ENCODE measurements at regions not wholly inside any gene's neighbourhood (a gene's known extent, or its start where the extent isn't known, plus 50 kb on each side); places are given as distances from the start of the nearest gene placed in this dataset.

DNA sequence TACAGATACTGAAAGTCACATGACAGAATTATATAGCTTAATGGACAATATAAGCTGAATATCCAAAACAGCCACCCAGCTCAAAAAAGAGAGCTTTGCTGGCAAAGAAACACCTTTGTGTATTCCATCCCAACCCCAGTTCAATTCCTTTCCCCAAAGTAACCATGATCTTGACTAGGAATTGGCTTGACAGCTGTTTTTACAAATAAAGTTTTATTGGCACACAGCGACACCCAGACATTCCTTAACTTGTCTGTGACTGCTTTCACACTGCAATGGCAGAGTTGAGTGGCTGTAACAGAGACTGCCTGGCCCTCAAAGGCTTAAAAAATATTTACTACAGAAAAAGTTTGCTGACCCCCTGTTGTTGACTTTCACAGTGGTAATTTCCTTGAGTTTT lies 264.0 kb upstream of the TSHZ2 start:
- no peak for DNase-seq

DNA sequence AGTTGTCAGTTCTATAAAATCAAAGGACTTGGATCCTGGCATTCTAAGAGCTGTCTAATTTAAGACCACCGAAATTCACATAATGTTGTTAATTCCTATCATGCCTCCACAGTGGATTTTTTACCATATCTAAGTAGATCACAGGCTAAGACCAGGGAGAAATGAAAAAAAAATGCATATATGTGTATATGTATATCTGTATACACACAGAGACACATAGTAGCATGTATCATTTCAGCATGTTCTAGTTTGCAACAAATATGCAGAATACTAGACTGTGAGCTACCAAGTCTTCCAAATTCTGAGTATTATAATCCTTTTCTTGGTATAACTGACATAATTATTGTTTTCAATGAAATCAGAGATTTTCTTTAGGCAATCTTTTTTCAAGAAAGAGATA lies 267.6 kb upstream of the TSHZ2 start:
- no peak for DNase-seq

DNA sequence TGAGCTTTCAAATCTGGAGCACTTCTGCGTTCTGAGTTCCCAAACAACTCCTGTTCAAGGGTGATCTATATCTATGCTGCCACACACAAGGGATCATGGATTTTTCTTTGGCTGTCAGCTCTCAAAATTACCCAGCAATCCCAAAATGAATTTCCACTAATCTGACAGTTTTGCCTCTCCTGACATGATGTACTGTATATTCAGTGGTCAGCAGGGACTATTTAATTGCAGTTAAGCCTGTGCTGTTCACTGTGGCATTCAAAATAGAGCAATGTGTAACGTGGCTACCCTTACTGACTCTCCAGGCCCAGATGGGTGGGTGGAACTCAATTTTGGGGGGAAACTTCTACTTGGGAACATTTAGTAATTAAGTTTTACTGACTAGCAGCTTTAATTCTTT lies 283.8 kb upstream of the TSHZ2 start:
- DNase-seq, result peak; percentile 46

DNA sequence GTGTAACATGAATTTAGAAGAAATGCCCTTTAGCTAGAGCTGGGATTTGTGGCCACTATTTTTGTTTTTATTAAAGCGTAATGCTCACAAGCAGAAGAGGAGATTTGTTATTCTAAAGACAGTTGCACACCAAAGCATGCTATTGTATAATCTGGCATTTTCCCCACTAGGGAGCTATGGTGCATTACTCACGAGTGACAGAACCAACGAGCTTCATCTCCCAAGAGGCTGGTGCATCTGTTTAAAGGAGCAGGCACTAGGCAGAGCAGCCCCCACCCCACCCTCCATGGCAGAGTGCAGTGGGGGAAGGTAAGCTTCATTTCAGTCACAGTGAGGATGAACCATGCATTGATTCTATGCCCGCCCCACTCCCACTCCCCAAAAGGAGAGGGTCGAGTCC lies 287.3 kb upstream of the TSHZ2 start:
- DNase-seq, result no peak

DNA sequence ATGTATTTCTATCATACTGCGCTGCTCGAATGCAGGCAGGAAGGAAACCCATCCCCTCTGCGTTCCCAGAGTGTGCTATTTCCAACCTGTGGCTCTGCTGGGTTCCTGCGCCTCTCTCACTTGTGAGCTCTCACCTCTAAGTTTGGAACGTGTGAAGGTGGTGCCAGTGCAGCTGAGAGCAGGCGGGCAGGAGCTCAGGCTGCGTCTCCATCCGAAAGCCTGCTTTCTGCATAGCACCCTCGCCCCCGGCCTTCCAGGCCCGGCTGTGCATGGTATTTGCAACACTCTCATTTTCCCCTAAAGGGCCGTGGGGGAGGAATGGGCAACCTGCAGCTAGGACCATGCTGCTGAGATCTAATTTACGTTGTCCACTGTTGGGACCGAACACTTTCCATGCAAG lies 288.0 kb upstream of the TSHZ2 start:
- DNase-seq, result no peak

DNA sequence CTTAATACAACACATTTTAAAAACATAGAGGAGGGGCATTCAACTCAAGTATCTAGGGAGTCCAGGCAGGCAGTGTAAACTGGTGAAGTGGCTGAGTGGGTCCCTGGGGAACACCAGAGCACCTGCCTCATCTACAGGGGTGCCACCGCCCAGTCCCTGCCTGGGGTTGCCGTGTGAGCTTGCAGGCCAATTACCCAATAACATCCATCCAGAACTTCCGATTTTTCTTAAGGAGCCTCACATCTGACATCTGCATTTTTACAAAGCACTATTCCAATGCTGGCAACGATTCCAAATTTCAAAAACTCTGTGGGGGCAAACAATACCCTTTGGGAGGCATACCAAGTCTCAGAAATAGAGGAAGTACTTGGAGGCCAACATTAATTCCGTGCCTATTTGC lies 288.4 kb upstream of the TSHZ2 start:
- no peak for DNase-seq

DNA sequence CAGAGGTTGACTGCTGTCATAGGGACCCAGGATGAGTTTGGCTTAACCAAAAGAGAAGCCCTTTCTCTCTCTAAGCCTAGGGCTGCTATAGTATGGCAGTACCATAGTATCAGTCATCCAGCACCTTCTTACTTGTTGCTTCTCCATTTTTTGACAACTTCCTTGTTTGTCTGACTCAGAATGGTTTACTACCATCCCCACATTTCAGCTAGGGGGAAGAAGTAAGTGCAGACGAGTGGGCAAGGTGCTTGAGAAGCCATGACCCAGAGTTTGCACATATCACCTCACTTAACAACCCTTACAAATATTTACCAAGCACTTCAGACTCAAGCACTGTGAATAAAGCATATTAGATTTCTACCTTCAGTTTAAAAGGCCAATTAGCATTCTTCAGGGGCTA lies 289.9 kb upstream of the TSHZ2 start:
- no peak for DNase-seq

DNA sequence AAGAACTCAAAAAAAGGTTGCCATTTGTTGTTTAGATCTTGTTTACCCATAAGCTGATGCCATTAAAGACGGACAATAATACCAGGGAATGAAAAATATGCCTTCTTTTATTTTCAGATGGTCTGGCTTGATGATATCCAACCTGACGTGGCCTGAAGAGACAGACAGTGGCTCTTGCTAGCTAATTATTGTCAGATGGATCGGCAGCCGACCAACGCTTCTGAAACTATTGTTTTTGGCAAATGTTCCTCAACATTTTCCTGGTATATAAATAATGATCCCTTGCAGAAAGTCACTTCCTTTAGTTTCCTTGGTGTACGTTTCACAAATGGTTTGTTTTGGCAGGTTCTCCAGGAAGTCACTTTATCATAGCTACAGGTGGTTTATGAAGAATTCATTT lies 290.9 kb upstream of the TSHZ2 start:
- DNase-seq, result no peak

DNA sequence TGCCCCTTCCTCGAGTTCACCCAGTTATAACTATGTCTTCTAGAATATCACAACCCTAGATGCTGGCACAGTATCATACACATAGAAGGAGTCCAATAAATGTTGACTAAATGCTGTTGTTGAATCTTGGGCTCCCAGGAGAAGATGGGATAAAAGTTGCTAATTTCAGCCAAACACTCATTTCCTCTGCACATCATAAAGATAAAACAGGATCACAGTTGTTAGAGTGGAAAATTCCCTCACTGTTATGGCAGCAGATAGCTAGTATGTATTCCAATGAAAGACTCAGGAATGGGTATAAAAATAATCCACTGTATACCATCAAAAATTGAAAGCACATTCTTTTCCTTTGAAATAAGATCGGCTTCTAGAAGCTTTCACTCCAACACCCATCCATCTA lies 294.9 kb upstream of the TSHZ2 start:
- DNase-seq, result no peak

DNA sequence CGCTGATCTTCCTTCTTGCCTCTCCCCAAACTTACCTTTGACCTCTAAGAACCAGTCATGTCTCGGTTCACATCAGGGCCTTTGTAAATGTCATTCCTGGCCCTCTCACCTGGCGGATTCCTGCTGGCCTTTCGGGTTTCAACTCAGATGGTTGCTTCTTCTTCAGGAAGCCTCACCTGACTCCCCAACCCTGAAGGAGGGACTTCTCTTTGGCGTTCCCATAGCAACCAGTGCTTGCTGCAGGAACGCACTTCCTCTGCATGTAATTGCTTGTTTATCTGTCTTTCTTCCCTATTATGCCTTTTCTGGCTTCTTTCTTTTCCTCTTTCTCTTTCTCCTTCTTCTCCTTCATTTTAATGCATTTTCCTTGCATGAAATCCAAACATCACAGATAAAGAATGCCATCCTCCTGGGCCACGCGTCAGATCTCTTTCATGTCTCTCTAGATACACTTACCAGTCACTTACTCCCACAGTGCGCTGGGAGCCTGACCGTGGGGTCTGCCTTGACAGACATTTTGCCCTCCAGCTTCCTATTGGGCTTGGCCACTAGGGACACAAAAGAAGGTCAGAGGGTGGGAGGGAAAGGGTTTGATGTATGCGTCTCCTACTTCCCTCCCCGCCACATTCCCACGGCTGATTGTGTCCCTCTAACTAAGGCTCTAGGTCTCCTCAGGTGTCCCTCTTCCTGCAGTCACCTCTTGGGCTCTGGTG lies 295.7 kb upstream of the TSHZ2 start:
- DNase-seq, result no peak

DNA sequence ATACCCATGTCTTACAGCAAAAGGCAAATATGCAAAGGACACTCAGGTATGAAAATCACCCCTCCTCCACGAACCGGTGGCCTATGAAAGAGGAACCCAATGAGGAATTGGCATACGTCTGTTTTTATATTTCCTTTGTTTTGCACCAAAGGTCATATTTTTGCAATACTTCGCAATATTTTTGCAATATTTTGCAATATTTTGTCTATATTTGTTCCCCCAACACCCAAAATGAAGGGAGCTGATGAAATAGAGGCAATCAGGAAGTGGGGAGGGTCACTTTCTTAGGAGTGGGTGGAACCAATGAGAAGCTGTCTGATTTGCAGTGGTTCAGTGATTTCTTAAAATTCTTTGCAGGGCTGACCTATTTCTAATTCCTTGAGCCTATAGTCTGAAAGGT lies 296.8 kb upstream of the TSHZ2 start:
- no peak for DNase-seq

DNA sequence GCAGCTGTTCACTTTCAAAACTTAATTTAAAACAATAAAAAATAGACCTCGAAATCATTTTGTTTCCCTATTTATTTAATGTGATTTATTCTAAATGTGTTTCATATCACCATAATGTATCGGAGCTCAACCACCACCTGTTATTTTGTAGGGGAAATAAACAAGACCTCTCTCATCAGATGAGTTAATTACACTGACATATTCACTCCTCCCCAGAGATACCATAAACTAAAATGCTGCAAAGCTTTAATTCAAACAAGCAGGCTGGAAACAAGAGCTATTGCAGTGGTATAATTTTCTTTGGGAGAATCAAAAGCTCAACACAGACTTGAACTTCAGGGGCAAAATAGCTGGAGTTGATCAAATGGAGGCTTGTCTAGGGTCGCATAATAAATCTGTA lies 303.5 kb upstream of the TSHZ2 start:
- DNase-seq, result no peak

DNA sequence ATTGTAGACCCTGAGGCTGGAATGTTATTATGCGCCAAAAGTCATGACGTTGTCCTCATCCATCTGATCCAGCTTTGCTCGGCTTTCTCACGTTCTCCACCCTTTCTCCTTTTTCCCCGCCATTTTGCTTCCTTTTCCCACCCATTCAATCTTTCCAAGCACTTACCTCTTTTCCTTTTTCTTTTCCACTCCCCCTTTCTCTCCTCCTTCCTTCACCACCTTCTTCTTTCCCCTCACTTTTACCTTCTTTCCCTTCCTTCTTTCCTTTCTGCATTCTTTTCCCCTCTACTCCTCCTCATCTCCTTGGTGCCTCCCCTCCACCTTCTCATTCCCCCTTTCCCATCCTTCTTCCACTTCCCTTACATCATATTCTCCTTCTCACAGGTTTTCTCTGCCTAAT lies 304.8 kb upstream of the TSHZ2 start:
- no peak for DNase-seq

DNA sequence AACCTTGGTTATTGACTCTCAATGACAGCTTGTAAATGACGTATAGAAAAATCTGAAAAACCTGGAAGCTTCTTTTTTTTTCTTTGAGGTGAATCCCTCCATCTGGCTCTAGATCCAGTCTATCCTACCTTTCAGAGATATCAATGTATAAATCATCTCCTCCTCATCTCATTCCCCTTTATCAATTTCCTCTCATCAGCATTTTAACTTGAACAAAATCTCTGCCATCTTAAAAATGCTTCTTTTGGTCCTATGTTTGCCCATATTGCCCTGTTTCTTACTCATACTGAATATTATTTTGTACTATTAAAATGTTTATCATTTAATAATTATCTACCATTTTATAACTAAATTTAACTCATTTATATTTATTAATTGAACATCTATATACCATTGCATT lies 306.7 kb upstream of the TSHZ2 start:
- DNase-seq, result no peak

DNA sequence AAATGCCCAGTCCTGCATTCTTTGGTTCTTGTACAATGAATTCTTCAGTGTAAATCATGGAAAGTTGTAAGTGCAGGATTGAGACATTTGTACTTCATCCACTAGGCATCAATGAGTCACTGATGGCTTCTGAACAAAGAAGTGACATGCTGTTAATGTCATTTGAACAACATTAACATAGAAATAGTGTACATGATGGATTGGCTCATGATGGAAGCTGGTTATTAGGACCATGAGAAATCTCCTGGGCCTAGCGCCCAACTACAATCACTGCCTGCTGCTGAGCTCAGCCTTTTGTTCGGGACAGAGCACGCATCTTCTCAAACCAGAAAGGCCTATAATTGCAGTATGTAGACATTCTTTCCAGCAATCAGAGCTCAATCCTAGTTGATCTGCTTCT lies 316.8 kb upstream of the TSHZ2 start:
- DNase-seq, result no peak

DNA sequence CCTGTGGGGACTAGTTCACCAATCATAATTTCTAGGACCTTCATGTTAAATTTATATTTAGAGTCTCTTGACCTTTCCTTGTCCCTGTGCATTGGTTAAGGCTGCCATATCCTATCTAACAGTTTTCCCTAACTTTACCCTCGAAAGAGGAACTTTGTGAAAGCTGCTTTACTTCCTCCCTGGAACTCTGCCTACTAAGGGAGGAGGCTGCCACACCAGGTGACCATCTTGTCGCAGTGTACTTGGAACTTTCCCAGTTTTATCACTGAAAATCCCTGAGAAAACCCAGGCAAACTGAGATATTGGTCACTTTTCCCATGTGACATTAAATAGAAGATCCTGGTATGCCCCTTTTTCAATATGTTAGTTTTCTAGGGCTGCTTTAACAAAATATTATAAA lies 317.6 kb upstream of the TSHZ2 start:
- no peak for DNase-seq

DNA sequence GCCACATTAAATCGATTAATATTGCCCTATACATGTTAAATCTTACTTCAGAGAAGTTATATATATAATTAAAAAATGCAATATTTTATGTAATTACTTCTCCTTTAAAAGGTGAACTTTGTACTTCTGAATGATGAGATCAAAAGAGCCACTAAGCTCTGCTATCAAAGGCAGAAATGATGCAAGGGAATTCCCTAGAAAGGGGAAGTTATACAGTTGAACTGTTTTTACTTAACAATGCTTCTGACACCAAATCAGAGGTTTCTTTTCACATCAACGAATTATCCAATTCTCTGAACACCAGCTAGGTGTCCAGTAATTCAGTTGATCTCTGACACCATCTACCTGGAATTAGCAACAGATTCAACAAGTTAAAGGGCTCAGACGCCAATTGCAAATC lies 319.9 kb upstream of the TSHZ2 start:
- no peak for DNase-seq

DNA sequence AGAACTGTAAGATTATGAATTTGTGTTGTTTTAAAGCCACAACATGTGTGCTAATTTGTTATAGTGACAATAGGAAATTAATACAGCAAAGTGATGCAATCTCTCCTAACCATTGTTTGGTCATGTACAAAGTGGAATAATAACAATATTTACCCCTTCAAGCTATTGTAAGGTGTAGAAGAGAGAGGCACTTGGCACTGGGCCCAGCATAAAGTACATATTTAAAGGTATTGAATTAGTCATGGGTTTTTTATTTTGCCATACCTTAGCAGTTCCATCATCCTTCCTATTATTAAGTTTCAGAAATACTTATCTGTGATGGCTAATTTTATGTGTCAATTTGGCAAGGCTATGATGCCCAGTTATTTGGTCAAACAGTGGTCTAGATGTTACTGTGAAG lies 322.4 kb upstream of the TSHZ2 start:
- no peak for DNase-seq

DNA sequence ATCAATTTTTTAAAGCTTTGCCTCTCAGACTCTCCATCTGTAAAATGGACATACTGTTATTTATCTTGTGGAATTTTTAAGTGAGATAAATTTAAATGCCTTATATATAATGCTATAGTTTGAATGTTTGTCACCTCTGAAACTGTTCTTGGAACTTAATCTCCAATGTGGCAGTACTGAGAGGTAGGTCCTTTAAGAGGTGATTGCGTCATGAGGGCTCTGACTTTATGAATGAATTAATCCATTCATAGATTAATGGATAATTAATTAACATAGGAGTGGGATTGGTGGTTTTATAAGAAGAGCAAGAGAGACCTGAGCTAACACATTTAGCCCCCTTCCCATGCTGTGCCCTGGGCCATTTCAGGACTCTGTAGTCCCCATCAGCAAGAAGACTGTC lies 326.3 kb upstream of the TSHZ2 start:
- no peak for DNase-seq

DNA sequence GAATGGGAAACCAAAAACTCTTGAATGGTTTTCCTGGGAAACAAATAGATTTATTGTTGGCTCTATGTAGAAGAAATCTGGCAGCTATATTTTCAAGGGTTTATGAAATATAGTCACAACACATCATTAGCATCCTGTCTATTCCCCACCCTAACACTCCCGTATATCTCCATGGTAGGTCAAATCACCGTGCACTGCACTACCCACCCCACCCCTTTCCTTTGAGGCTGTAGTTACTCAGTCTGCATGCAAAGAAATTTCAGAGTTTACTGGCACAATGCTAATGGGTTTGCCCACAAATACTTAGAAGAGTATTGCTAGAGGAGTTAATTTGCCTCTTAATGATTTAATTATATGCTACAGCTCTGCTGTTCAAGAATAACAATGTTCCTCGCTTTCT lies 329.1 kb upstream of the TSHZ2 start:
- no peak for DNase-seq

DNA sequence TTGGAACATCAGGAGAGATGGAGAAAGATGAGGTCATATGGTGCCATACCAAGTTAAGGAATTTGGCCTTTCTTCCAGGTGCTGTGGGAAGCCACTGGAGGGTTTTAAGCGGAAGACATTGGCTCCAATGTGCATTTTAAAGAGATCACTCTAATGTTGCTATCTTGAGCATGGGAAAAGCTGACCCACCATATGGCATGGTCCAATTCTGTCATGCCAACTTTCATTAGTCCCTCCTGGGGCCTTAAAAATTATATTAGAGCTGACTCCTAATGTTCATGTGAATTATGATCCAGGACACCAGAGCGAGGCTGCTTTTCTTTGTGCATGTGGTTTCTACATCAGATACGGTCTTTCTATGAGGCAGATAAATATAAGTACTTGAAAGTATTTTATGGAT lies 335.0 kb upstream of the TSHZ2 start:
- DNase-seq, result no peak

DNA sequence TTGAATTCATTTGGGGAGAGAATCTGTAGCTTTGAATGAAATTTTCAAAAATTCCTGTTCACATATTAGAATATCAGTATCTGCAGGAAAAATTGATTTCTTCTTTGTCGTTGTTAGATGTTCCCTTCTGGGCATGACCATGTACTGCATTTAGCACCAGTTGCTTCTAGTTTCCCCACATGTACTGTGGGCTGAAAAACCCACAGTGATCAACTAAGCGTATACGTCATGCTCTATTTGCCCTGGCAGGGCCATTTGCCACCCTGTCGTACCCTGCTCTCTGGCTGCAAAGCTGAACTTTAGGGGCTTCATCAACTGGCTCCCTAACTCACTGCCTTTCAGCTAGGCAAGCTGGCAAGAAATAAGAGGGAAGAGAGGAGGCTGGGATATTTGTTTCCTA lies 340.7 kb upstream of the TSHZ2 start:
- no peak for DNase-seq

DNA sequence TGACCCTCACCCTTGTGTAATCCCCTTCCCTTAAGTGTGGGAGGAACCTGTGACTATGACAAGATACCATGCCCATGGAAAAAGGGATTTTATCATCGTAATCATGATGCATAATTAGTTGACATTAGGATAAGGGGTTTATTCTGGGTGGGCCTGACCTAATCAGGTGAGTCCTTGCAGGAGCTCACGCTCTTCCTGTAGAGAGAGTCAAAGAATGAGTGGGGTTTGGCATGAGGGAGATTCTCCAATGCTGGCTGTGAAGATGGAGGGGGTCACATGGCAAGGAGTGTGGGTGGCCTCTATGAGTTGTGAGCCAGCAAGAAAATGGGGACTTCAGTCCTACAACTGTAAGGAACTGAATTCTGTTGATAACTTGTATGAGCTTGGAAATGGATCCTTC lies 342.0 kb upstream of the TSHZ2 start:
- DNase-seq, result no peak

DNA sequence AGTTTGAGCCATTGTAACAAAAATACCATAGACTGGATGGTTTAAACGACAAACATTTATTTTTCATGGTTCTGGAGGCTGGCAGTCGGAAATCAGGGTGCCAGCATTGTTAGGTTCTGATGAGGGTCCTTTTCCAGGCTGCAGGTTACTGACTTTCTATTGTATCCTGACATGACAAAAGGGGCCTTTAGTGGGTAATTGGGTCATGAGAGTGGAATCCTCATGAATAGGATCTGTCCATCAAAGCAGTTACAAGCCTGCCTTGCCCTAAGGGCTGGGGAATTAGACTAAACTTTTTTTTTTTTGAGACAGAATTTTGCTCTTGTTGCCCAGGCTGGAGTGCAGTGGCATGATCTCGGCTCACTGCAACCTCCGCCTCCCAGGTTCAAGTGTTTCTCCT lies 347.9 kb upstream of the TSHZ2 start:
- peak; percentile 68 for DNase-seq

DNA sequence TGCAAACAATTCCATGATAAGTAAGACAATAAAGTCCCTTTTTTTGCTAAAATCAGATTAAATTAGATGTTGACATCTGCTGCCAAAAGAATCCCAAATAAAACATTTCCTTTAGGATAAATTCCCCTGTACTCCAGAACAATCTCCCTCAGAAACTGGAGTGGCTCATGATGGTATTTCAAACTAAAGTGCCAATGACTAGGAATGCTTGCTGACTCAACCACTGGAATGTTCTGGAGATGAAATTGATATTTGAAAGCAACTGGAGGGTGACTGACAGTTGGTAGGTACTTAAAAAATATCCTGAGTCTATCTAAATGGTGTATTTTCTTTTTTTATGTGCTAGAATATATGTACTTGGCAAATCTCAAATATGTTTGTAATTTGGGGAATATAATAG lies 350.1 kb upstream of the TSHZ2 start:
- DNase-seq, result no peak

DNA sequence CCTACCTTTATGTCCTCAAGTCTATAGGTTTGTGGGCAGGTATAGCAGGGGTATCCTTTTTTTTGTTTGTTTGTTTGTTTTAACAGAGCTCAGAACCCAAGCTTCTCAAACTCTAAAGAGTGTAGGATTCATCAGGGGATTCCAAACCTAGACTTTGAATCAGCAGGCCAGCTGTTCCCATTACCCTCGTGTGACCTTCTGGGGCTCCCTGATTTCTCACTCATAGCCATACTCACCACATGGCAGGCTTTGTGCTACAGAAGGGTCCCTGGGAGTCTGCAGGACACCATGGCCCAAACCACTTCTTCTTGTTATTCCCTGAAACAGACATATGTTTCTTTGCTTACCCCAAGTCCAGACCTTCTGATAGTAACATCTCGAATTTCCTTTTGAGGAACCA lies 350.8 kb upstream of the TSHZ2 start:
- DNase-seq, result no peak

Data from retina (tissue), 1 donor.